ENCODE measurements at regions not wholly inside any gene's neighbourhood (a gene's known extent, or its start where the extent isn't known, plus 50 kb on each side); places are given as distances from the start of the nearest gene placed in this dataset.

GRCh38 chr10:83886871-83887270 is 252.4 kb upstream of the GHITM start:
- Histone ChIP-seq H3K36me3 (ENCODE audit: control insufficient read depth in 2 of 3, insufficient read depth in 3 of 3, low read length in 3 of 3) (no peaks in the 10 kb centered on the region), H3K27ac (ENCODE audit: low read depth in 2 of 2, low read length in 2 of 2) (no peak overlapping the region), H3K27me3 (ENCODE audit: control insufficient read depth, insufficient read depth, low read length) (no peaks in the 10 kb centered on the region), H3K4me3 (ENCODE audit: low read length in 3 of 3) (no peak overlapping the region), H3K4me1 (ENCODE audit: control insufficient read depth in 2 of 3, insufficient read depth in 2 of 3, low read depth in 1 of 3, low read length in 3 of 3) (no peaks in the 10 kb centered on the region), H3K9me3 (ENCODE audit: control insufficient read depth in 2 of 3, insufficient read depth in 1 of 3, low read length in 3 of 3) (no peaks in the 10 kb centered on the region), H3K9ac (ENCODE audit: low read length in 3 of 3) (no peak overlapping the region)
- no peak for TF ChIP-seq CTCF (IDR thresholded peaks at IDR 0.05; ENCODE audit: borderline replicate concordance, extremely low read depth, insufficient read depth)
- intact Hi-C loops (cut with DNase I), result no loop called here
- DNase-seq, result no peak
- FAIRE-seq, result no peak

- no peaks in the 10 kb centered on the region for H3K9me3 ChIP-seq (ENCODE audit: control insufficient read depth in 2 of 3, insufficient read depth in 1 of 3, low read length in 3 of 3)
- no peak overlapping the region for H3K9ac ChIP-seq (ENCODE audit: low read length in 3 of 3)
- no peak for TF ChIP-seq CTCF (IDR thresholded peaks at IDR 0.05; ENCODE audit: borderline replicate concordance, extremely low read depth, insufficient read depth)
- H3K4me3 ChIP-seq (ENCODE audit: low read length in 3 of 3), result no peak overlapping the region
- no peak for FAIRE-seq
- intact Hi-C loops (cut with DNase I), result no loop called here
- H3K27ac ChIP-seq (ENCODE audit: low read depth in 2 of 2, low read length in 2 of 2), result no peak overlapping the region
- H3K27me3 ChIP-seq (ENCODE audit: control insufficient read depth, insufficient read depth, low read length), result no peaks in the 10 kb centered on the region
- no peak for DNase-seq
- H3K4me1 ChIP-seq (ENCODE audit: control insufficient read depth in 2 of 3, insufficient read depth in 2 of 3, low read depth in 1 of 3, low read length in 3 of 3), result no peaks in the 10 kb centered on the region
- H3K36me3 ChIP-seq (ENCODE audit: control insufficient read depth in 2 of 3, insufficient read depth in 3 of 3, low read length in 3 of 3), result no peaks in the 10 kb centered on the region
These were observed 246.6 kb upstream of the GHITM start for GRCh38 chr10:83892737-83893136.

GRCh38 chr10:83896219-83896618 is 243.1 kb upstream of the GHITM start:
- intact Hi-C loops (cut with DNase I), result no loop called here
- FAIRE-seq, result no peak

More at GRCh38 chr10:83896219-83896618, 243.1 kb upstream of the GHITM start:
- H3K4me3 ChIP-seq (ENCODE audit: low read length in 3 of 3), result no peak overlapping the region
- H3K9me3 ChIP-seq (ENCODE audit: control insufficient read depth in 2 of 3, insufficient read depth in 1 of 3, low read length in 3 of 3), result no peaks in the 10 kb centered on the region
- no peak for DNase-seq
- no peaks in the 10 kb centered on the region for H3K4me1 ChIP-seq (ENCODE audit: control insufficient read depth in 2 of 3, insufficient read depth in 2 of 3, low read depth in 1 of 3, low read length in 3 of 3)
- no peaks in the 10 kb centered on the region for H3K27me3 ChIP-seq (ENCODE audit: control insufficient read depth, insufficient read depth, low read length)
- TF ChIP-seq CTCF (IDR thresholded peaks at IDR 0.05; ENCODE audit: borderline replicate concordance, extremely low read depth, insufficient read depth), result no peak
- H3K9ac ChIP-seq (ENCODE audit: low read length in 3 of 3), result no peak overlapping the region
- no peaks in the 10 kb centered on the region for H3K36me3 ChIP-seq (ENCODE audit: control insufficient read depth in 2 of 3, insufficient read depth in 3 of 3, low read length in 3 of 3)
- H3K27ac ChIP-seq (ENCODE audit: low read depth in 2 of 2, low read length in 2 of 2), result no peak overlapping the region
